ENCODE measurements at regions not wholly inside any gene's neighbourhood (a gene's known extent, or its start where the extent isn't known, plus 50 kb on each side); places are given as distances from the start of the nearest gene placed in this dataset.

GRCh38 chr4:53858744-53859143, 205.7 kb downstream of the CHIC2 start:
- TF ChIP-seq GATA3 (IDR thresholded peaks at IDR 0.05; ENCODE audit: low read depth, low read length) (no peak), GATA2 (IDR thresholded peaks at IDR 0.05; ENCODE audit: low read depth, low read length) (no peak)
